Mucosa of gallbladder (tissue), 1 donor: ENCODE measurements at regions not wholly inside any gene's neighbourhood (a gene's known extent, or its start where the extent isn't known, plus 50 kb on each side); places are given as distances from the start of the nearest gene placed in this dataset.
A peak's percentile ranks its signal among the peaks of the same experiment; 100 is the strongest.
"Not testable (repeated sequence)": the region's sequence is repeated elsewhere in the genome, so short reads cannot be mapped to it uniquely, and the experiment has no call there.

Source experiments
- DNase-seq: peaks from one replicate; pipeline ENCODE4 v3.0.0-alpha.2; 2020; ENCODE audit warnings: low spot score
- donor health status: DM: no; HTN: no; CAD: no.

DNA sequence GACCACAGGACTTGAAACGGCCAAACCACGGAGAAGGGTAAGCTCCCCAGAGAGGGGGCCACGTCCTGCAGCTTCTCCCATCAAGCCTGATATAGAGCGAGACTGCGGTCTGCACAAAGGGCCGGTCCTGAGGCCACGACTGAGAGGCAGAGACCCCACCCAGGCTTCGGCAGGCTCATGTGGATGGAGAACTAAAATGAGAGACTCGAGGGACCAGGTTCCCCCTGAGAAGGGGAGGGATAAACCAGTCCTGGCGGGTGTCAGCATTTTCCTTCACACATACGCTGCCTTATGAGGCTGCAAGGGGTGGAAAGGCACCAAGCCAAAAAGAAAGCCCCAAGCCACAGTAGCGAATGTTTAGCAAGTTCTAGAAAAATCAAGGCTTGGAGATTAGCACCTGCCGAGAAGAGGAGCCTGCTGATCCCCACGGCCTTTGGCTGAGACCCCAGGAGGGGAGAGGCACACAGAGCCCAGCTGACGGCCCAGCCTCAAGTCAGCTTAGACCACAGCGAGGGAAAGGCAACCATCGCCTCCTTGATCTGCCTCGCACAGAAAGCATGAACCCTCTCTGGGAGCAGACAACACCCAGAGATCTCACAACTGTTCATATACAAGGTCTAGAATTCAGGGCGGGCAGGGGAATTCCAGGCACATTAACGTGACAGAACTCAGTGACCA lies 92.6 kb upstream of the RNF32 start:
- DNase-seq, result no peak

DNA sequence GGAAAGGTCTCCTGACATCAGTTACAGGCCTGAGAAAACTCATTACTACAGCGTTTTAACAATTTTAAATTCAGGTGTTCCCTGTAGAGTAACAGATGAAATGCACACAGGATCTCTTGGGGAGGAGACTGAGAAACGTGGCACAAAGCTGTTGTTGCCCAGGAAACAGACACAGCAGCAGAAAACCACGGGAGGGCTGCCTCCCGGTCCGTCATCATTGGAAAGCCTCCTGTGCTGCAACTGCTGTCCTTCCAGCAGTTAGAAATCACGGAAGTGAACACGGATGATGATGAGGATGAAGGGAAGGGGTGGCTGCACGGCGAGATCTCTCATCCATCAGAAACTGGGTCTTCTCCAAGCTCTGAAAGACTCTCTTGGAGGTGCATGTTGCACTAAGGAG lies 94.6 kb upstream of the RNF32 start:
- no peak for DNase-seq

DNA sequence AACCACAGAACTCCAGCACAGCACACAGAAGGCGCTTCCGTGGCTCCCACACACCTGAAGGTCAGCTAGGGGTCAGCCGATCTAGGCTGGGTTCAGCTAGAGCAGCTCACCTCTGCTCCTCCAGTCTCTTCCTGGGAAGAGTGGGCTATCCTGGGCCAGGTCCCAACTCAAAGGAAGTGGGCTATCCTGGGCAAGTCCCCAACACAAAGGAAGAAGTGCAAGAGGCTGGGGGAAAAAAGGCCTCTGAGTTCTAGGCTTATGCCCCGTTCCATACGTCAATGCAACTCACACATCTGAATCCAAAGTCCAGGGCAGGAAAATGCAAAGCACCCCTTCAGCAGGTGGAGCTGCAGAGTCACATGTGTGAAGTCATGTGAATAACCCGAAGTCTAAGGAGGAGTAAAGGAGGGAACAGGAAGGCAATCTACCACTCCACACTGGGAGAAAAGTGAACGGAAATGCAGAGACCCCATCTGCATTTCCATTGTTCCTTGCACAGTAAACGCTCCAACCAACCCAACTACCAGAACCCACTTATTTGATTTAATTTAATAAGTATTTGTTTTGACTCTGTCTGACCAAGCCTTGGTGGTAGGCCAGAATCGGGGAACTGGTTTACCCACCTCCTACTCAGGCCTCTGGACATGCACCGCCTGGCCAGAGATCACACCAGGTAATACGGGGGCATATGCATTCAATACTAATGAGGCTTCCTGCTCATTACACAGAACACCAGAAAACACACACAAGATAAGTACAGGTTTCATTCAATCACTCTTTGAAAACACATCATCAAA lies 95.5 kb upstream of the RNF32 start:
- DNase-seq, result peak; percentile 62

DNA sequence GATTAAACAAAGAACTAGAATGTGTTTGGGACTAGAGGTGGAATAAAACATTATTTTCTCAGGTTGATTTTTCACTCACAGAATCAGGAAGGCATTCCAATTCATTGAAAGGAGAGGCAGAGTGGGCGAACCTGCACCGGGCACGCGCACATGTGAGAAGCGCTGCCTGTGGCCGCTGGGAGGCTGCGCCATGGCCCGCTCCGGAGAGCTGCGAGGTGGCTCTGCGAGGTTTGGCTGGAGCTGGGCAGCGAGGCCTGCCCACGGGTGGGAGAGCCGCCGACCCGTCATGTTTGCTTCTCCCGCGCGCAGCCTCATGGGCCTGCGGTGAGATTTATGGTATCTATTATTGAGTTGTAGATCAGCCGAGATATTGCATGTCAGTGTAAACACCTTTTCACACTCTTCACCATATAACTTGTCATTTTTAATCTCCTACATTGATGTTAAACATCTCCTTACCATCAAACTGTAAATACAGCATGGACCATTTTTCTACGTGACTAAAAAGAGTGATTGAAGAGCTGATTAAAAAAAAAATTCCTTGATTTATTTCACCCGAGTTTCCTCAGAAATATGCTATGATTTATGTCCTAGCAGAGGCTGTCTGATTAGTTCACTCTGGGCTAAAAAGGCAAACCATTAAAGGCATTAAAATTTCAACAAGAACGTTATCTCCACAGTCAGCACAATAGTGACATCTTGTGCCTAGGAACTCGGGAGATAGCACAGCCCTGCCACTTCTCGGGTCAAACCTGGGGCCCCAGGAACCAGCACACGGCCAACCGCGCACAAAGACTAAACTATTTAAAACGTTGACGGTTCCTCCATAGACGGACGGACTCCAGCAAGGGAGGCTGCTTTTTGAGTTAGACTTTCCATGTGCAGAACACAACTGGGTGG lies 96.6 kb upstream of the RNF32 start:
- DNase-seq, result no peak

DNA sequence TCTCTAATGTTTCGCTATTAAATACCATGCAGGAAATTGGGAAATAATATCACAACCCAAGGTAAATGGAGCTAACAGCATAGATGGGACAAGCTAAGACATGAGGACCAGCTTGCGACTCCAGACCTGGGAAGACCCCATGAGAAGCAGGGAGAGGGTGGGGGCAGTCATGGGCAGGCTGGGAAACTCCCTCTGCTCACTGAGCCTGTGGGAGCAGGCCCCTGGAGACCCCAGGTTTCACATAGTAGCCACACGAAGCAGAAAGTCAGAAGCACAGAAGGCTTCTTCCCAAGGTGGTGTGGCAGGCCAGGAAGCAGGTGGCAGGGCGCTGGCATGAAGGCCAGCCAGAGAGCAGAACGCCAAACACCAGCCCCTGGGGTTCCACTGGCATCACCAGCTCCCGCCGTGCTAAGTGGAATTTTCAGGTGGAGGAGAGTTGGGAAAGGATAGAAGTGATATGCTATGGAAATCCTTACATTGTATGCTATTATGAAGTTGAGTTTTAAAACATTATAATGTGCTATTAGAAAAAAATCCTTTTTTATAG lies 99.9 kb upstream of the RNF32 start:
- DNase-seq, result no peak

DNA sequence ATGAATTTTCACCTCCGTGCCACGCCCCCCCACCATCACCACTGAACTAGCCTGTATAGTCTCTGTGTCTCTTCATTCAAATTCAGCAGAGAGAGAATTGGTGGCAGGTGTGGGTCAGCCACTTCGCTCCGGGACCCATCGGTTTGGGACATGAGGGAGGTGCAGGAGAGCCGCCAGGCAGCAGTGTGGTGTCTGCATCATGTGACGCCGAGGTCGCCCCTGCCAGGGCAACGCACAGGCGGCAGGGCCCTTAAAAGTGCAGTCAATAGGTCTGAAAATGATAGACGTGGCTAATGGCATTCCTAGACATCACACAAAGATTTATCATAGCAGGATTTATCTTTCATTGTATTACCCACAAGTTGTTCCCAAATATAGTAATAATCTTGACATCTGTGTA lies 100.6 kb upstream of the RNF32 start:
- no peak for DNase-seq

DNA sequence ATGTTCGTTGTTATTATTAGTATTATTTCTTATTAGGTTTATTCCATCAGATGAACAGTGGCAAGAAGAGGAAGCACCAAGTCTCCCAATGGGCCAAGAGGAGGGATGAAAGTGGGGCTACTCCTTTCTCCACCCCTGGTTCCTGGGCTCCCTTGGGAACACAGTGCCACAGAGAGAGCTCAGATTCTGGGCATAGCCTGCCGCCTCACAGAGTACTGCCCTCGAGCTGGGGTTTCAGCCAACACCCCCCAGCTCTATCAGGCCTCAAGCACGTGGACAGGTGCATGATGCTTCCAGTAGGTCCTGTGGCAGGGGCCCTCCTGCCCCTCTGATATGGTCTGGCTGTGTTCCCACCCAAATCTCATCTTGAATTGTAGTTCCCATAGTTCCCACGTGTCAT lies 103.6 kb upstream of the RNF32 start:
- no peak for DNase-seq

DNA sequence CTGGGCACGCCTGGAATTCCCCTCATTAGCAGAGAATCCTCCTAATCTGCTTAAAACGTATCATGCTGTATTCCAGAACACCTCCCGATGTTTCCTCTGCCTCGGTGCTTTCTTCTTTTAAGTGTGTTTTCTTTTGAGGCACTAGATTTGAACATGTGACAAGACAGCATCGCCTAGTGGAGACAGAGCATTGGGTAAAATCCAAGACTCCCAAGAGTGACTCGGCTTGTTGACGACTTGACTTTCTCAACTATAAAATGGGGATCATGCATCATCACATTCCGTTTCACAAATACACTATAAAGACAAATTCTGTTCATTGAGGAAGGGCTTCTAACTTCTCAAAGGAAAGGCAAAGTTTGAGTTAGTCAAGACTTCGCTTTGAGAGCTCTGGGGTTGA lies 105.6 kb upstream of the RNF32 start:
- DNase-seq, result no peak

DNA sequence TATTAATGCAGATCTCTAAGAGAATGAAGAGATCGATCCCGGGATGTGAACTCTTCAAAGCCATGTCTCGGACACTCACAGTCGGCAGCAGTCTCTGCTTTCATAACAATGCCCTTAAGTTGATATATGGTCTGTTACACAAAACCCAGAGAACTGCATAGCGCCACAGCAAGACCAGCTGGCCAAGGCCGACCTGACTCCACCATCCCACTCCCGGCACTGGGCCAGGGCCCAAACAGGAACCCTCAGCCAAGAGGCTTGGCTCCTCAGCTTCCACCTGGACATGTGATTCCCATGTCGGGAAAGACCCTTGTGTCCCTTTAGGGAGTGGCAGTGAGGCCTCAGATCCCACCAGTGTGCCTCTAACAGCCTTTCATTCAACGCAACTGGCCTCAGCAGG lies 106.6 kb upstream of the RNF32 start:
- DNase-seq, result no peak

DNA sequence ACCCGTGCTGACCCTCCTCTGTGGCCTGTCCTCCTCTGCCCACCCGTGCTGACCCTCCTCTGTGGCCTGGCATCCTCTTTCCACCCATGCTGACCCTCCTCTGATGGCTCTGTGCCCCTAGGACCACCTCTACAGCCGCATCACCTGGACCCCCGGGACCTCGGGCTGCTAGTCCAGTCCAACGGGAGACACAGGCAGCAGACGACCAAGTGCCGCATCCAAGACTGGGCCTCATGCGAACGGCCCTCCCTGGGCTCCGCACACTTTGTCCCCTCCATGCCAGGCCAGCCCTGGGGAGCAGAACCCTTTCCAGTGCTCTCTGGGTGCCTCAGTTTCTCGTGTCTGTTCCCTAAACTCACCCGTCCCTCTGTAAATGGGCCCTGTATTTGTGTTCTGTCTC lies 107.2 kb upstream of the RNF32 start:
- DNase-seq, result no peak

DNA sequence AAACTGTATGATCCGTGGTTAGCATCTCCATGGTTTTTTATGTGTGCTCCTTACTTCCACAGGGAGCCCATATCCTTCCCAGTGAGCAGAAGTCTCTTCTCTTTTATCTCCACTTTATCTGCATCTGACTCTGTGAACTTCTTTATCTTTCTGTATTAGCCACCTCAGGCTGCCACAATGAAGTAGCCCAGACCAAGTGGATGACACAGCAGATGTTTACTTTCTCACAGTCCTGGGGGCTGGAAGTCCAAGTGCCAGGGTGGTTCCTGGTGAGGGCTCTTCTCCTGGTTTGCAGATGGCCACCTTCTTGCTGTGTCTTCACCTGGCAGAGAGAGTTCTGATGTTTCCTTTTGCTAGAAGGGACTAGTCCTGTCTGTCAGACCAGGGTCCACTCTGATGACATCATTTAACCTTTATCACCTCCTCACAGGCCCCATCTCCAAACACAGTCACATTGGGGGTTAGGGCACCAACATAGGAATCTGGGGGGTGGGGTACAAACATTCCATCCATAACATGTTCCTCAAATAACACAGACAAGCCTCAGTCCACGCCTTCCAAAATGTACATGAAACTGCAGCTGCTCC lies 108.5 kb upstream of the RNF32 start:
- DNase-seq, result no peak

DNA sequence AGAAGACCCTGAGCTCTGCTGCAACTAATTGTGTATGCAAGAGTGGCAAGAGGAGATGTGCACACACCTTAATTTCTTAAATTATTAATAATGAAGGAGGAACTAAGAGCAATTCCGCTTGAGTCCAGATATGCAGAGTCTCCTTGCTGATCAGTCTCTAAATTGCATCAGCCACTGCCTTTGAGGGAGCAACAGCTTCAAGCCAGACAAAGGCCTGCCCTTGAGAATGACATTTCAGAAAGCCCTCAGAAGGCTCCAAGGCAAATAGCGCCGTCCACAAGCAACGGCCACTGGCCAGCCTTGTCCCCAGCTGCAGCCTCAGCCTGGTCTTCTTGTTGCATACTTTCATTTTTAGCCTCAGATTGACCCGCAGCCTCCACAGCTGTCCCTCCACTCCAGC lies 110.6 kb upstream of the RNF32 start:
- no peak for DNase-seq

DNA sequence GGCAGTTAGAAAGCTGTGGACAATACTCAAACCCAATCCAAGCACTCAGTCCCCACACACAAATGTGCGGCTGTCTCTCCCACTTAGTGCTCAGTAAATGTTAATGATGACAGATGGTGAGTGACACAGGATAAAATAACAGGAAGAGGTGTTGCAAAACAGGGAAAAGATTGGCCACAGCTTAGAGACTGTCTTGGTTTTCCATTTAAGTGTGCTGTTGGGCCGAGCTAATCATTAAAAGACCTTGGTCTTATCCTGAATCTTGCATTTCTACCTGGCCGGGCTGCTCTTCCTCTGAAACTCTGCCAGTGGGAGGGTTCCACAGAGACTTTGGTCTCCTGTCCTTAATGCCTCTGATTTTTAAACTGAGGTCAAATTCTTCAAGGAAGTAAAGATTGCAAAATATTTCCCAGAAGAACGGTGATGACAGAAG lies 113.1 kb upstream of the RNF32 start:
- peak; percentile 85 for DNase-seq

DNA sequence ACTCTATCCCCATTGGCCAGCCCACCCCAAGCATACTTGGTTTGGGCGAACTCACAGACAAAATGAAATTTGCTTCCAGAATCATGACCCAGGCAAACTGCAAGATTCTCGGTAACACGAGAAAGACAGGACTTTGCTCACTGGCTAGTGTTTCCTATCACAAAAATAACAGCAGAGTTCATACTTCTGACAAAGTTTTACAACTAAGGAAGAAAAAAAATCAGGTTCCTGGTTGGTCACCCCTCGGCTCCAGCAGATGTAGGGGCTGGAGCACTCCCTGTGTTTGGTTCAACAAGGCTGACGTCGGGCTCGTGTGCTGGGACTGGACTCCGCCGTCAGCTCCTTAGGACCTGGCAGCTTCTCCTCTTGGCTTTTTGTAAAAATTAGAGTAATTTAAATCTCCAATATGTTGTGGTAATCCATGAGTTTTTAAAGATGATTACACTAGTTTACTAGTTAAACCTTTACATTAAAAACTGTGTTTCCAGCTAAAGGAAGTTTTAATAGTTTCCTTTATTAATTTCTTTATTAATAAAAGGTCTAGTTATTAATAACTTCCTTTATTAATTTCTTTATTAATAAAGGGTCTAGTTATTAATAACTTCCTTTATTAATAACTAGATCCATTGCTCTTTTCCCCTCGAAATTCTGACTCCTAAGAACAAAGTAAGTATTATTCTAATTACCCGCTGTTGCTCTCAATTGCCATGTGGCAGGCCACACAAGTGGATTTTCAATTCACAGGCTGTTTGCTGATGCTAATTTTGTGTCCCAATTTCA lies 115.6 kb upstream of the RNF32 start:
- DNase-seq, result no peak

DNA sequence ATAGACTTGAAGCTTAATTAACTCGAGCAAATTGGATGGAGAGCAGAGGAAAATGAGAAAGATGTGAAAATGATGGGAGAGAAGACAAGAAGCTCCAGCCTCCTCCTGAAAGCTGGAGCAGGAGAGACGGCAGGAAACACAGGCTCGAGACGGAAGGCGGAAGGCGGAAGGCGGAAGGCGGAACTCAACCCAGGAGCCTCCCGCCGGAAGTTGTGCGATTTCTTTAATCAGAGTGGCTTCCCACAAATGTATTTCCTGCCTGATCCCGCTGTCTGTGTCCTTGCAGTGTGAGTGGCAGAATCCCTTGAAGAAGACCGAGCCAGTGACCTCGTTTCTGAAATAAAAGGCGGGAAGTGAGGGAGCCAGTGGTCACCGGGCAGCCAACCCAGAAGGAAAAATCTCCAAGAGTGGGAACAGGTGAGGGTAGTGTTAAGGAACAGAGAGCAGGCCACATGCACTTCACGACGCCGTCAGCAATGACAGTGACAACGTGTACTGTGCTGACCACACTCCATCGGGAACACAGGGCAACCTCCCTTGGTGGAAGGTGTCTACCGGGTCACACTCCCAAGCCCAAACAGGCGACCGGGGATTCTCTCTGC lies 117.0 kb upstream of the RNF32 start:
- no peak for DNase-seq

DNA sequence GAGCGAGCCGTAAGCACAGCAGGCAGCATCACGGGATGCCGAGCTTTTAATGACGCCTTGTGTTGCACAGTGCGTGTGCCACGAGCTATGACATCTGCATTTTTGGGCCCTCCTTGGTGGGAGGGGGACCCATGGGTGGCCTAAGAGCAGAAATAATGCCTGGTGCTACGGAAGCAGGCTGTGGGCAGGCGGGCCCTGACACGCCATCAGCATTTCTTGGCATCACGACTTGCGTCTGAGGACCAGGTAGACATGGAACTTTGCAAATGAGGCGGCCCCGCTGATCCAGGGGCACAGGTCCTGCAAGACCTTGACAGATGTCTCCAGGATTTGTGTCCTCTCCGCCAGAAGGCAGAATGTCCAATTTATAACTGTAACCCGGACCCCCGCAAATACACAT lies 117.8 kb upstream of the RNF32 start:
- DNase-seq, result no peak

DNA sequence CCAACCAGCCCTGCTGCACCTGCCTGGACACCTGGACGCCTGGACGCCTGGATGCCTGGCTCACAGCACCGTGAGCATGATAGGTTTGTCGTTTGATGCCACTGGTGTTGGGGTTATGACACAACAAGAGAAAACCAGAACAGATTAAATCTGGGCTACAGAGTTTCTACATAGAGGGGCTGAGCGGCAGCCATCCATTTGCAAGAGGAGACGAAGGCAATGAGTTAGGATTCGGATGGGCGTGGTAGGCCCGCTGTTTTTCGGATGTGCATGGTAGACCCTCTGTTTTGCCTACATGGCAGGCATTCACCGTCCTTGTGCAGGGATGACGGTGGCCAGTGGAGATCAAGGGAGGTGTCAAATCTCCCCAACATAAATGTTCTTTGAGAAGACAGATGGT lies 121.5 kb upstream of the RNF32 start:
- DNase-seq, result no peak

DNA sequence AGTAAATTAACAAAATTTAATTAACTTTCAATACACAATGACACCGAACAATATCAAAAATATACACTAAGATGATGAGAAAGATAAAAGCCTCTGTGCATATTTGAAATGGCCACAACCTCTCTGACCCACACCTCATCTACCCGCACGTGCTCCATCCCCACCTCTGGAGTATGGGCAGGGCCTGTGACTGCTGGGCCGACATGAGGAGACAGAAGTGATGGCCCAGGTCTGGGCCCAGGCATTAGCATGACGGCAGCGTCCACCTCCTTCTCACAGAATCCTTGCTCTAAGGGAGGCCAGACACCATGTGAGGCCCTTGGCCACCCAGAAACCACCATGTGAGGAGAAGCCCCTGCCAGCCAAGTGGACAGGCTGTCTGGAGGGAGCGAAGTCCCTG lies 122.1 kb upstream of the RNF32 start:
- no peak for DNase-seq

DNA sequence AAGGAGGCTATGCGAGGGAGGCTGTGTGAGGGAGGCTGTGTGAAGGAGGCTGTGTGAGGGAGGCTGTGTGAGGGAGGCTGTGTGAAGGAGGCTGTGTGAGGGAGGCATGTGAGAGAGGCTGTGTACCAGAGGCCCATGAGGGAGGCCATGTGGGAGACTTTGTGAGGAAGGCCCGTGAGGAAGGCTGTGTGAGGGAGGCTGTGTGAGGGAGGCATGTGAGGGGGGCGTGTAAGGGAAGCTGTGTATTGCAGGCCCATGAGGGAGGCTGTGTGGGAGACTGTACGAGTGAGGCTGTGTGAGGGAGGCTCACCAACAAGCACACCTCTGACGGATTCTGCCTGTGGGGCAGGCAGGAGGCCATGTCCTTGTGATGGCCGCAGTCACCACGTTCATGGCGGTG lies 122.7 kb upstream of the RNF32 start:
- DNase-seq, result not testable (repeated sequence)

DNA sequence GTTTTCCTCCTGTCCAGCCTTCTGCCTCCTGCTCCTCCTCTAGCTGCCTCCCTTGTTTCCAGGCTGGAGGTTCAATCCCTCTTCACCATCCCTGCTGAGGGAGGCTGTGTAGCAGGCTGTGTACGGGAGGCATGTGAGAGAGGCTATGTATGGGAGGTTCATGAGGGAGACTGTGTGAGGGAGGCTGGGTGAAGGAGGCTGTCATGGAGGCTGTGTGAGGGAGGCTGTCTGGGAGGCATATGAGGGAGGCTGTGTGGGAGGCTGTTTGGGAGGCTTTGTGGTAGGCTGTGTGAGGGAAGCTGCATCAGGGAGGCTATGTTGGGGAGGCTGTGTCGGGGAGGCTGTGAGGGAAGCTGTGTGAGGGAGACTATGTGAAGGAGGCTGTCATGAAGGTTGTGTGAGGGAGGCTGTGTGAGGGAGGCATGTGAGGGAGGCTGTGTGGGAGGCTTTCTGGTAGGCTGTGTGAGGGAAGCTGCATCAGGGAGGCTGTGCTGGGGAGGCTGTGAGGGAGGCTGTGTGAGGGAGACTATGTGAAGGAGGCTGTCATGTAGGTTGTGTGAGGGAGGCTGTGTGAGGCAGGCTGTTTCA lies 123.7 kb upstream of the RNF32 start:
- DNase-seq, result no peak
